ENCODE measurements at regions not wholly inside any gene's neighbourhood (a gene's known extent, or its start where the extent isn't known, plus 50 kb on each side); places are given as distances from the start of the nearest gene placed in this dataset.

DNA sequence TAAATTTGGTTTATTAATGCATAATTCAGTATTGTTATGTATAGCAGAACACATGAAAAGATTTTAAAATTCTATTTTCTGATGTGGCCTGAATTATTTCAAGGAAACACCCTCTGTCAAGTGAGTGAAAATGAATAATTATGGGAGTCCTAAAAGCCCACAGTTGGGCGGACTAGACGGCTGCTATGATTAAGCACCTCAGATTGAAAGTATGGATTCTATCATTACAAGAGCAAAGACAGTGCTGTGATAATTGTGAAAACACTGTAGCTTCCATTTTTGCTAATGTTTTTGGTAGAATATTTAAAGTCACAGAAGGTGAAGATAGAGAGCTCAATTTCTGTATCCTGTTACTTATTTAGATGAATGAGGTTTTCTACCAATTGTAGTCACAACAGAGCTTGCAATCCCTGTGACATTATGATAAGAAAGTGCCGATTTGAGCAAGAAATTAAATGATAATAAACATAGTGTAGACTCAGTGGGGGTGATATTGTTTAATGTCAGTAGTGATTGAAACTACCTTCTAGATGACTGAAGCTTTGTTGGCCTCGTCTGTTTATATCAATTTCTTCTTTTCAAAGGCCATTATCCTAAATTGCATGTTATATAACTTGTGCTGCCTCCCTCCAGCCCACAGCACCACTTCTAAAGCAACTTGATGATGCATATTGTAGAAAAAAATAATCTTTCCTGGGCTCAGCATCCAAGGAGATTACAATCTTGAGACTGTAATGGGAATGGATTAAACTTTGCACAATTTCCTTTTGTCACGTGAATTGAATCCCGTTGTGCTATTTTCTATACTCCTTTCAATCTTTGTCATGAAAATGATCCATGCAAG lies 359.8 kb downstream of the BTG1 start:
- Histone ChIP-seq H3K4me1 (ENCODE audit: control insufficient read depth in 2 of 2, insufficient read depth in 2 of 2, low read length in 2 of 2) (no peaks in the 10 kb centered on the region), H3K36me3 (replicated peaks in 1 of 2; ENCODE audit: control extremely low read depth in 1 of 2, control insufficient read depth in 1 of 2, extremely low read depth in 1 of 2, insufficient read depth in 2 of 2, low read length in 1 of 2) (no peaks in the 10 kb centered on the region), H3K27ac (ENCODE audit: low read length in 2 of 2) (no peak overlapping the region), H4K20me1 (ENCODE audit: control insufficient read depth, insufficient read depth, low read length, poor library complexity, severe bottlenecking) (no peaks in the 10 kb centered on the region), H3K9me3 (ENCODE audit: control extremely low read depth in 1 of 3, control insufficient read depth in 2 of 3, insufficient read depth in 1 of 3, low read length in 2 of 3) (peaks cover 0 to 1% (median 0%) of the 10 kb centered on the region in 3 donors), H3K4me2 (replicated peaks; ENCODE audit: low read depth, low read length, poor library complexity, severe bottlenecking) (no peak overlapping the region), H3K79me2 (ENCODE audit: control insufficient read depth, insufficient read depth, low read length) (no peaks in the 10 kb centered on the region), H2AFZ (ENCODE audit: insufficient read depth, low read depth, low read length, poor library complexity, severe bottlenecking) (no peak overlapping the region), H3K9ac (ENCODE audit: low read length) (no peak overlapping the region), H3K4me3 (ENCODE audit: control extremely low read depth in 1 of 5, extremely low read depth in 1 of 5, insufficient read depth in 1 of 5, low read depth in 2 of 5, low read length in 4 of 5) (no peak overlapping the region), H3K27me3 (replicated peaks in 1 of 4; ENCODE audit: control extremely low read depth in 1 of 4, control insufficient read depth in 3 of 4, insufficient read depth in 4 of 4, low read length in 3 of 4) (no peaks in the 10 kb centered on the region)
- peaks cover 3% of the 10 kb centered on the region for H3K9me3 Mint-ChIP-seq (ENCODE audit: insufficient read depth)
- no peak overlapping the region for H3K4me3 Mint-ChIP-seq
- peaks cover 17% of the 10 kb centered on the region for H3K27me3 Mint-ChIP-seq
- 83% methylated on average over 4 of the region's 6 CpGs for WGBS (ENCODE audit: insufficient coverage)
- DNase-seq (no peak), ATAC-seq (ENCODE audit: low read depth) (no peak)
- no peaks in the 10 kb centered on the region for H3K4me1 Mint-ChIP-seq
- TF ChIP-seq, protein P1, sequence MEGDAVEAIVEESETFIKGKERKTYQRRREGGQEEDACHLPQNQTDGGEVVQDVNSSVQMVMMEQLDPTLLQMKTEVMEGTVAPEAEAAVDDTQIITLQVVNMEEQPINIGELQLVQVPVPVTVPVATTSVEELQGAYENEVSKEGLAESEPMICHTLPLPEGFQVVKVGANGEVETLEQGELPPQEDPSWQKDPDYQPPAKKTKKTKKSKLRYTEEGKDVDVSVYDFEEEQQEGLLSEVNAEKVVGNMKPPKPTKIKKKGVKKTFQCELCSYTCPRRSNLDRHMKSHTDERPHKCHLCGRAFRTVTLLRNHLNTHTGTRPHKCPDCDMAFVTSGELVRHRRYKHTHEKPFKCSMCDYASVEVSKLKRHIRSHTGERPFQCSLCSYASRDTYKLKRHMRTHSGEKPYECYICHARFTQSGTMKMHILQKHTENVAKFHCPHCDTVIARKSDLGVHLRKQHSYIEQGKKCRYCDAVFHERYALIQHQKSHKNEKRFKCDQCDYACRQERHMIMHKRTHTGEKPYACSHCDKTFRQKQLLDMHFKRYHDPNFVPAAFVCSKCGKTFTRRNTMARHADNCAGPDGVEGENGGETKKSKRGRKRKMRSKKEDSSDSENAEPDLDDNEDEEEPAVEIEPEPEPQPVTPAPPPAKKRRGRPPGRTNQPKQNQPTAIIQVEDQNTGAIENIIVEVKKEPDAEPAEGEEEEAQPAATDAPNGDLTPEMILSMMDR (IDR thresholded peaks at IDR 0.05): no peak
- no peak for TF ChIP-seq EZH2 (IDR thresholded peaks at IDR 0.05; ENCODE audit: borderline replicate concordance, insufficient read depth, low read depth, low read length, poor library complexity, severe bottlenecking)
- intact Hi-C loops (cut with micrococcal nuclease): no loop called here
- CTCF ChIA-PET: no interaction called here
- no peak overlapping the region for H3K27ac Mint-ChIP-seq
- POLR2A ChIA-PET: no interaction called here

DNA sequence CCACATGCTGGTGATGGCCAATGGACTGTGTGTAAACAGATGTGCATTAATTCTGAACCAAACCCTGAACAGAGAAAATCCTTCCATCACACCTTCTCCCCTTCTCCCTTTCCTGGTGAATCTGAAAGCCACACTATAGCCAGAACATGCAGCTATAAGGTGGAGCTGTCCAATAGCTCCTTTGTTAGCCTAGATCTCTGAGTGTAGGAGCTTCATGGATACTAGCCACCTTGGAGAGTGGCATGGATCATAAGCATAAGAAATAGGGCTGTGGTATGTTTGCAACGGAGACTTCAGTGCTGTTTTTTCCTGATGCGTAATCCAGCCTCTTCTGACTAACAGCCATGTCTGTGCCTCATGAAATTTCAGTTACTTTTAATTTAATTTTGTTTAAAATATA lies 364.5 kb downstream of the BTG1 start:
- H2AFZ ChIP-seq (ENCODE audit: insufficient read depth, low read depth, low read length, poor library complexity, severe bottlenecking): no peak overlapping the region
- H3K4me3 Mint-ChIP-seq: no peak overlapping the region
- no peaks in the 10 kb centered on the region for H3K9me3 ChIP-seq (ENCODE audit: control extremely low read depth in 1 of 3, control insufficient read depth in 2 of 3, insufficient read depth in 1 of 3, low read length in 2 of 3)
- H3K27me3 ChIP-seq (replicated peaks in 1 of 4; ENCODE audit: control extremely low read depth in 1 of 4, control insufficient read depth in 3 of 4, insufficient read depth in 4 of 4, low read length in 3 of 4): no peaks in the 10 kb centered on the region
- H3K4me1 ChIP-seq (ENCODE audit: control insufficient read depth in 2 of 2, insufficient read depth in 2 of 2, low read length in 2 of 2): peaks cover 22 to 23% of the 10 kb centered on the region in 2 donors
- TF ChIP-seq, protein P1 (IDR thresholded peaks at IDR 0.05): no peak
- TF ChIP-seq EZH2 (IDR thresholded peaks at IDR 0.05; ENCODE audit: borderline replicate concordance, insufficient read depth, low read depth, low read length, poor library complexity, severe bottlenecking): no peak
- no peak overlapping the region for H3K4me2 ChIP-seq (replicated peaks; ENCODE audit: low read depth, low read length, poor library complexity, severe bottlenecking)
- peaks cover 3% of the 10 kb centered on the region for H3K9me3 Mint-ChIP-seq (ENCODE audit: insufficient read depth)
- DNase-seq (no peak), ATAC-seq (ENCODE audit: low read depth) (no peak)
- no peak overlapping the region for H3K4me3 ChIP-seq (ENCODE audit: control extremely low read depth in 1 of 5, extremely low read depth in 1 of 5, insufficient read depth in 1 of 5, low read depth in 2 of 5, low read length in 4 of 5)
- no peak overlapping the region for H3K27ac ChIP-seq (ENCODE audit: low read length in 2 of 2)
- POLR2A ChIA-PET: no interaction called here
- peaks cover 8% of the 10 kb centered on the region for H3K27me3 Mint-ChIP-seq
- no peaks in the 10 kb centered on the region for H3K79me2 ChIP-seq (ENCODE audit: control insufficient read depth, insufficient read depth, low read length)
- H3K4me1 Mint-ChIP-seq: peaks cover 20% of the 10 kb centered on the region
- intact Hi-C loops (cut with micrococcal nuclease): no loop called here
- no peaks in the 10 kb centered on the region for H3K36me3 ChIP-seq (replicated peaks in 1 of 2; ENCODE audit: control extremely low read depth in 1 of 2, control insufficient read depth in 1 of 2, extremely low read depth in 1 of 2, insufficient read depth in 2 of 2, low read length in 1 of 2)
- no peak overlapping the region for H3K27ac Mint-ChIP-seq
- H3K9ac ChIP-seq (ENCODE audit: low read length): no peak overlapping the region
- H4K20me1 ChIP-seq (ENCODE audit: control insufficient read depth, insufficient read depth, low read length, poor library complexity, severe bottlenecking): no peaks in the 10 kb centered on the region
- CTCF ChIA-PET: interaction anchor here (3.3 kb wide), 1 partner anchor 31 kb away, joined by 21 read pairs; no protein-coding TSS in a partner anchor
- WGBS (ENCODE audit: insufficient coverage): no CpG with 5 or more reads among the region's 2 CpGs
